OCI-LY7 (cell line): ENCODE measurements at regions not wholly inside any gene's neighbourhood (a gene's known extent, or its start where the extent isn't known, plus 50 kb on each side); places are given as distances from the start of the nearest gene placed in this dataset.

Source experiments
- BruUV-seq: library from RNA; stranded (reverse); fragments of 400-500 nt; replicated peaks from 2 replicates; lab custom pipeline; 2021; lab: Mats Ljungman, UMichigan
- CTCF ChIA-PET: fragments of 300-600 bp; sonication (Branson Sonifier 250); formaldehyde crosslinking; loops from one replicate; lab custom pipeline; 2022; ENCODE audit warnings: antibody characterized with exemption; ENCODE audit not compliant: unreplicated experiment; lab: Charles Lee
- POLR2A ChIA-PET: fragments of 300-600 bp; sonication (Branson Sonifier 250); formaldehyde crosslinking; loops from one replicate; lab custom pipeline; 2022; ENCODE audit warnings: antibody characterized with exemption; lab: Charles Lee
- DNase-seq: peaks from one replicate; pipeline ENCODE4 v3.0.0-alpha.2; 2015; ENCODE audit warnings: low spot score
- H2AFZ ChIP-seq: fragments of 200-600 bp; sonication (generic), shearing (Covaris generic); 2 replicates; pipeline ENCODE4 v1.6.1; 2014; ENCODE audit warnings: mild to moderate bottlenecking, antibody characterized with exemption, low read length, moderate library complexity
- H3K27ac ChIP-seq: fragments of 200-600 bp; sonication (generic); 2 replicates; pipeline ENCODE4 v1.5.1; 2014; ENCODE audit warnings: mixed run types, low read depth, mild to moderate bottlenecking, moderate library complexity, low read length, inconsistent platforms; ENCODE audit not compliant: poor library complexity, severe bottlenecking
- H3K36me3 ChIP-seq: fragments of 200-600 bp; sonication (generic); 2 replicates; pipeline ENCODE4 v1.6.1; 2014; ENCODE audit warnings: mild to moderate bottlenecking, antibody characterized with exemption, low read length, moderate library complexity, mixed read lengths; ENCODE audit not compliant: insufficient read depth
- H3K4me1 ChIP-seq: fragments of 200-600 bp; sonication (generic); 2 replicates; pipeline ENCODE4 v1.5.1; 2014; ENCODE audit warnings: mild to moderate bottlenecking, low read length; ENCODE audit not compliant: insufficient read depth, poor library complexity, severe bottlenecking
- H3K4me2 ChIP-seq: fragments of 200-600 bp; sonication (generic); 2 replicates; pipeline ENCODE4 v1.6.1; 2014; ENCODE audit warnings: mild to moderate bottlenecking, low read length
- H3K4me3 ChIP-seq: fragments of 200-600 bp; sonication (generic); 2 replicates; pipeline ENCODE4 v1.5.1; 2014; ENCODE audit warnings: mild to moderate bottlenecking, low read depth, low read length; ENCODE audit not compliant: poor library complexity, severe bottlenecking
- H3K79me2 ChIP-seq: fragments of 200-600 bp; sonication (generic); 2 replicates; pipeline ENCODE4 v1.6.1; 2016; ENCODE audit warnings: low read depth, mild to moderate bottlenecking, low read length, moderate library complexity, mixed read lengths; ENCODE audit not compliant: insufficient read depth
- H3K9me2 ChIP-seq: fragments of 200-600 bp; sonication (generic); 2 replicates; pipeline ENCODE4 v1.6.1; 2016; ENCODE audit warnings: mild to moderate bottlenecking, low read length, mixed read lengths; ENCODE audit not compliant: insufficient read depth
- H3K9me3 ChIP-seq: fragments of 200-600 bp; sonication (generic); 2 replicates; pipeline ENCODE4 v1.6.1; 2014; ENCODE audit warnings: mild to moderate bottlenecking, mixed run types, low read length, mixed read lengths
- H4K20me1 ChIP-seq: fragments of 200-600 bp; sonication (generic); 2 replicates; pipeline ENCODE4 v1.6.1; 2014; ENCODE audit warnings: mild to moderate bottlenecking, antibody characterized with exemption, low read length, moderate library complexity, mixed read lengths; ENCODE audit not compliant: insufficient read depth
- CTCF ChIP-seq: fragments of 200-600 bp; sonication (generic); conservative IDR thresholded peaks from 2 replicates; pipeline ENCODE4 v1.5.1; 2014; ENCODE audit warnings: mild to moderate bottlenecking, antibody characterized with exemption, low read length, moderate library complexity, mixed read lengths
- EZH2phosphoT487 ChIP-seq: fragments of 200-600 bp; sonication (generic); IDR thresholded peaks from 2 replicates; pipeline ENCODE4 v1.6.1; 2018; ENCODE audit warnings: low read depth, borderline replicate concordance, mild to moderate bottlenecking, mixed run types, antibody characterized with exemption, low read length, moderate library complexity, mixed read lengths
- intact Hi-C: fragments of 100-400 bp; cut with micrococcal nuclease; formaldehyde crosslinking; loops from one replicate; pipeline ENCODE4 v1.10.0; 2022; ENCODE audit not compliant: unreplicated experiment

GRCh38 chr2:19690429-19690828, 211.4 kb downstream of the TTC32 start:
- CTCF ChIA-PET = no interaction called here
- H3K4me1 ChIP-seq = no peaks in the 10 kb centered on the region
- no peaks in the 10 kb centered on the region for H3K9me3 ChIP-seq
- no TSS peak for BruUV-seq
- H3K36me3 ChIP-seq = no peaks in the 10 kb centered on the region
- no peak overlapping the region for H3K4me3 ChIP-seq
- POLR2A ChIA-PET = no interaction called here
- DNase-seq = no peak
- intact Hi-C loops = no loop called here
- no peaks in the 10 kb centered on the region for H4K20me1 ChIP-seq
- H3K4me2 ChIP-seq = no peak overlapping the region
- no peaks in the 10 kb centered on the region for H3K79me2 ChIP-seq
- no peaks in the 10 kb centered on the region for H3K9me2 ChIP-seq
- H3K27ac ChIP-seq = no peak overlapping the region
- TF ChIP-seq EZH2phosphoT487 (no peak), CTCF (no peak)
- no peak overlapping the region for H2AFZ ChIP-seq

DNA sequence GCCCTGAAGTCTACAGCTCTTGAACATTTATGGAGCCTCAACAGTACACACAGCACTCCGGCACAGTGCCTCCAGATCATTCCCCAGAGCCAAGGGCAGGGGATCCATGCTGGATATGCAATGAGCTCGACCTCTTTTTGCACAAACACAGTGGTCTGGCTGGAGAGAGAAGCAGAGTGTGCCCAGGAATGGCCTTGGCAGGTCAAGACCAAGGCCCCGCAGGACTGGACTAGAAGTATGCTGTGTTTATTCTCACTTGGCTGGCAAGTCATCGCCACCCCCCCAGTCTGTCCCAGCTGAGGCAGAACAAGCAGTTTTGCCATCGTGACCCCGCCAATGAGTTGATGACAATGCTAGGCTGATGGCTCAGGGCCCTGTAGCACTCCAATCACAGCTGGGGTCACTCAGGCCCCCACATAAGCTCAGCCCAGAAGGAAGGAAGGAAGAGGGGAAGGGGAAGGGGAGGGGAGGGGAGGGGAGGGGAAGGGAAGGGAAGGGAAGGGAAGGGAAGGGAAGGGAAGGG, 212.1 kb downstream of the TTC32 start:
- TF ChIP-seq CTCF = no peak
- TF ChIP-seq EZH2phosphoT487 = no peak
- H3K79me2 ChIP-seq = no peaks in the 10 kb centered on the region
- H4K20me1 ChIP-seq = no peaks in the 10 kb centered on the region
- no peak overlapping the region for H3K4me3 ChIP-seq
- intact Hi-C loops = no loop called here
- CTCF ChIA-PET = interaction anchor here (0.6 kb wide), 1 partner anchor 552 kb away, joined by 3 read pairs; no protein-coding TSS in a partner anchor
- H3K36me3 ChIP-seq = no peaks in the 10 kb centered on the region
- H3K4me2 ChIP-seq = no peak overlapping the region
- no peak overlapping the region for H2AFZ ChIP-seq
- POLR2A ChIA-PET = no interaction called here
- no peak overlapping the region for H3K27ac ChIP-seq
- no peak for DNase-seq
- no peaks in the 10 kb centered on the region for H3K9me2 ChIP-seq
- no peaks in the 10 kb centered on the region for H3K4me1 ChIP-seq
- H3K9me3 ChIP-seq = no peaks in the 10 kb centered on the region
- BruUV-seq = no TSS peak

- no peaks in the 10 kb centered on the region for H3K9me3 ChIP-seq
- BruUV-seq = no TSS peak
- no peaks in the 10 kb centered on the region for H4K20me1 ChIP-seq
- H3K27ac ChIP-seq = no peak overlapping the region
- H3K79me2 ChIP-seq = no peaks in the 10 kb centered on the region
- intact Hi-C loops = no loop called here
- H2AFZ ChIP-seq = no peak overlapping the region
- H3K4me2 ChIP-seq = no peak overlapping the region
- no peak overlapping the region for H3K4me3 ChIP-seq
- ChIA-PET CTCF (no interaction called here), POLR2A (interaction anchor here (0.6 kb wide), 1 partner anchor 1074 kb away, joined by 3 read pairs; no protein-coding TSS in a partner anchor)
- TF ChIP-seq CTCF = no peak
- TF ChIP-seq EZH2phosphoT487 = no peak
- DNase-seq = no peak
- H3K9me2 ChIP-seq = no peaks in the 10 kb centered on the region
- H3K36me3 ChIP-seq = no peaks in the 10 kb centered on the region
- no peaks in the 10 kb centered on the region for H3K4me1 ChIP-seq
Measured at GRCh38 chr2:19688059-19688458, 213.7 kb downstream of the TTC32 start.
